ENCODE measurements at regions not wholly inside any gene's neighbourhood (a gene's known extent, or its start where the extent isn't known, plus 50 kb on each side); places are given as distances from the start of the nearest gene placed in this dataset.

- Histone ChIP-seq H3K4me3 (ENCODE audit: low read depth, low read length) (no peak overlapping the region), H3K4me1 (ENCODE audit: control insufficient read depth, insufficient read depth, low read length) (no peaks in the 10 kb centered on the region), H3K27ac (ENCODE audit: extremely low read depth, low read depth, low read length) (no peak overlapping the region), H3K36me3 (ENCODE audit: control insufficient read depth in 2 of 2, insufficient read depth in 1 of 2, low read length in 2 of 2) (no peaks in the 10 kb centered on the region), H3K9me3 (ENCODE audit: control insufficient read depth, insufficient read depth, low read depth, low read length) (no peaks in the 10 kb centered on the region)
- TF ChIP-seq ZNF701 (tag by site-specific recombination; IDR thresholded peaks at IDR 0.05) (no peak), ZBTB44 (tag by site-specific recombination; IDR thresholded peaks at IDR 0.05) (0 out of 2 replicates have a peak, but pooled peaks have one; percentile 16)
- POLR2A ChIA-PET = interaction anchor here (0.9 kb wide), 1 partner anchor 16 kb away, joined by 3 read pairs; no protein-coding TSS in a partner anchor
- CTCF ChIA-PET = interaction anchor here (0.8 kb wide), 1 partner anchor 28 kb away, joined by 3 read pairs; no protein-coding TSS in a partner anchor
Measured at GRCh38 chr2:180706694-180707093, 273.7 kb upstream of the UBE2E3 start.

- POLR2A ChIA-PET = no interaction called here
- Histone ChIP-seq H3K9me3 (ENCODE audit: control insufficient read depth, insufficient read depth, low read depth, low read length) (no peaks in the 10 kb centered on the region), H3K36me3 (ENCODE audit: control insufficient read depth in 2 of 2, insufficient read depth in 1 of 2, low read length in 2 of 2) (no peaks in the 10 kb centered on the region), H3K4me3 (ENCODE audit: low read depth, low read length) (no peak overlapping the region), H3K27ac (ENCODE audit: extremely low read depth, low read depth, low read length) (no peak overlapping the region), H3K4me1 (ENCODE audit: control insufficient read depth, insufficient read depth, low read length) (no peaks in the 10 kb centered on the region)
- TF ChIP-seq FEZF1 (tag by site-specific recombination; IDR thresholded peaks at IDR 0.05) = no peak
- peak; percentile 35; the same call in 1 of the 2 replicates for TF ChIP-seq PRDM6 (tag by site-specific recombination; IDR thresholded peaks at IDR 0.05)
- CTCF ChIA-PET = interaction anchor here (0.6 kb wide), 1 partner anchor 117 kb away, joined by 3 read pairs; no protein-coding TSS in a partner anchor
Measured at GRCh38 chr2:180705551-180705950, 274.9 kb upstream of the UBE2E3 start.

GRCh38 chr2:180705122-180705521 lies 275.3 kb upstream of the UBE2E3 start:
- Histone ChIP-seq H3K4me3 (ENCODE audit: low read depth, low read length) (no peak overlapping the region), H3K9me3 (ENCODE audit: control insufficient read depth, insufficient read depth, low read depth, low read length) (no peaks in the 10 kb centered on the region), H3K36me3 (ENCODE audit: control insufficient read depth in 2 of 2, insufficient read depth in 1 of 2, low read length in 2 of 2) (no peaks in the 10 kb centered on the region), H3K27ac (ENCODE audit: extremely low read depth, low read depth, low read length) (no peak overlapping the region), H3K4me1 (ENCODE audit: control insufficient read depth, insufficient read depth, low read length) (no peaks in the 10 kb centered on the region)
- CTCF ChIA-PET = interaction anchor here (0.6 kb wide), 1 partner anchor 117 kb away, joined by 3 read pairs; no protein-coding TSS in a partner anchor
- TF ChIP-seq ZNF157 (tag by site-specific recombination; IDR thresholded peaks at IDR 0.05) (no peak), ZNF621 (tag by site-specific recombination; IDR thresholded peaks at IDR 0.05) (no peak), ZBTB20 (tag by site-specific recombination; IDR thresholded peaks at IDR 0.05) (no peak), BCL11A (tag by site-specific recombination; IDR thresholded peaks at IDR 0.05; ENCODE audit: low read depth) (no peak), ZNF239 (tag by site-specific recombination; IDR thresholded peaks at IDR 0.05) (no peak), ZNF596 (tag by site-specific recombination; IDR thresholded peaks at IDR 0.05) (no peak), ZSCAN4 (tag by site-specific recombination; IDR thresholded peaks at IDR 0.05) (no peak), ZNF433 (tag by site-specific recombination; IDR thresholded peaks at IDR 0.05; ENCODE audit: low read depth) (no peak), ZNF843 (tag by site-specific recombination; IDR thresholded peaks at IDR 0.05) (no peak)
- POLR2A ChIA-PET = no interaction called here

GRCh38 chr2:180699657-180700361 lies 280.6 kb upstream of the UBE2E3 start:
- POLR2A ChIA-PET = no interaction called here
- H3K36me3 ChIP-seq (ENCODE audit: control insufficient read depth in 2 of 2, insufficient read depth in 1 of 2, low read length in 2 of 2) = no peaks in the 10 kb centered on the region
- no peaks in the 10 kb centered on the region; the same call in 1 of the 2 replicates for H3K4me1 ChIP-seq (ENCODE audit: control insufficient read depth, insufficient read depth, low read length)
- CTCF ChIA-PET = no interaction called here
- no peak overlapping the region for H3K4me3 ChIP-seq (ENCODE audit: low read depth, low read length)
- H3K9me3 ChIP-seq (ENCODE audit: control insufficient read depth, insufficient read depth, low read depth, low read length) = no peaks in the 10 kb centered on the region
- no peak overlapping the region for H3K27ac ChIP-seq (ENCODE audit: extremely low read depth, low read depth, low read length)
- TF ChIP-seq TRIM28 (IDR thresholded peaks at IDR 0.05; ENCODE audit: borderline replicate concordance, low read length) = no peak
- TF ChIP-seq YY1 (tag by site-specific recombination; IDR thresholded peaks at IDR 0.05) = no peak
- no peak for TF ChIP-seq ZNF211 (tag by site-specific recombination; IDR thresholded peaks at IDR 0.05; ENCODE audit: low read depth)
- no peak for TF ChIP-seq ZNF621 (tag by site-specific recombination; IDR thresholded peaks at IDR 0.05)
- TF ChIP-seq ZNF169 (tag by site-specific recombination; IDR thresholded peaks at IDR 0.05) = no peak
- no peak for TF ChIP-seq ZNF324 (tag by site-specific recombination; IDR thresholded peaks at IDR 0.05)
- TF ChIP-seq ZSCAN30 (tag by site-specific recombination; IDR thresholded peaks at IDR 0.05) = no peak
- no peak for TF ChIP-seq ZNF558 (tag by site-specific recombination; IDR thresholded peaks at IDR 0.05)
- no peak for TF ChIP-seq ZBTB1 (tag by site-specific recombination; IDR thresholded peaks at IDR 0.05)
- TF ChIP-seq ZBTB6 (tag by site-specific recombination; IDR thresholded peaks at IDR 0.05) = no peak
